ENCODE measurements at regions not wholly inside any gene's neighbourhood (a gene's known extent, or its start where the extent isn't known, plus 50 kb on each side); places are given as distances from the start of the nearest gene placed in this dataset.

GRCh38 chr4:178068136-178068535 is 625.9 kb upstream of the AGA start:
- no peak for TF ChIP-seq CTCF (IDR thresholded peaks at IDR 0.05; ENCODE audit: insufficient read depth, low read depth, low read length)
- no peak for TF ChIP-seq EZH2 (IDR thresholded peaks at IDR 0.05; ENCODE audit: insufficient read depth, low read length)
